Liver (tissue), 8 donors: ENCODE measurements at regions not wholly inside any gene's neighbourhood (a gene's known extent, or its start where the extent isn't known, plus 50 kb on each side); places are given as distances from the start of the nearest gene placed in this dataset.
A peak's percentile ranks its signal among the peaks of the same experiment; 100 is the strongest.

Experiments
- DNase-seq: peaks from one replicate; pipeline ENCODE4 v3.0.0-alpha.2; 2017; ENCODE audit warnings: low spot score
- H3K27ac ChIP-seq, 2 donors: one replicate each; pipeline ENCODE4 v1.7.0; 2013; ENCODE audit warnings: inconsistent platforms in 2 of 2, low read length in 2 of 2, control low read depth in 1 of 2, low read depth in 1 of 2, mild to moderate bottlenecking in 1 of 2
- H3K27me3 ChIP-seq, 4 donors: one replicate each; pipeline versions ENCODE4 v1.6.1 to v1.7.0; 2013; ENCODE audit warnings: low read length in 3 of 4, inconsistent platforms in 1 of 4, mild to moderate bottlenecking in 1 of 4, moderate library complexity in 1 of 4; ENCODE audit not compliant: control insufficient read depth in 4 of 4, insufficient read depth in 4 of 4
- H3K36me3 ChIP-seq, 4 donors: one replicate each; pipeline versions ENCODE4 v1.6.1 to v1.7.0; 2013; ENCODE audit warnings: low read length in 3 of 4, mild to moderate bottlenecking in 3 of 4, low read depth in 1 of 4, moderate library complexity in 1 of 4; ENCODE audit not compliant: control insufficient read depth in 4 of 4, insufficient read depth in 3 of 4
- H3K4me1 ChIP-seq, 4 donors: one replicate each; pipeline versions ENCODE4 v1.6.1 to v1.7.0; 2013; ENCODE audit warnings: low read length in 3 of 4, mild to moderate bottlenecking in 3 of 4, moderate library complexity in 1 of 4; ENCODE audit not compliant: control insufficient read depth in 4 of 4, insufficient read depth in 4 of 4
- H3K4me3 ChIP-seq, 3 donors: one replicate each; pipeline versions ENCODE4 v1.6.1 to v1.7.0; 2013; ENCODE audit warnings: low read length in 3 of 3, control low read depth in 1 of 3, low read depth in 1 of 3, mild to moderate bottlenecking in 1 of 3
- H3K9ac ChIP-seq, 2 donors: one replicate each; pipeline ENCODE4 v1.7.0; 2013; ENCODE audit warnings: low read length in 2 of 2, mild to moderate bottlenecking in 2 of 2, moderate library complexity in 2 of 2, control low read depth in 1 of 2, low read depth in 1 of 2
- H3K9me3 ChIP-seq, 4 donors: one replicate each; pipeline versions ENCODE4 v1.6.1 to v1.7.0; 2013; ENCODE audit warnings: low read length in 3 of 4; ENCODE audit not compliant: control insufficient read depth in 4 of 4
- FOXA1 ChIP-seq: IDR thresholded peaks from 2 replicates; pipeline ENCODE4 v1.6.1; 2016; ENCODE audit warnings: antibody characterized with exemption
- FOXA2 ChIP-seq: IDR thresholded peaks from 2 replicates; pipeline ENCODE4 v1.6.1; 2016; ENCODE audit warnings: antibody characterized with exemption
- GABPA ChIP-seq, 2 donors: IDR thresholded peaks in 1 of 2; conservative IDR thresholded peaks in 1 of 2; 2 replicates each; pipeline ENCODE4 v1.6.1; 2016; ENCODE audit warnings: antibody characterized with exemption in 2 of 2, mild to moderate bottlenecking in 1 of 2, moderate library complexity in 1 of 2
- HNF4A ChIP-seq, 2 donors: conservative IDR thresholded peaks; 2 replicates each; pipeline ENCODE4 v1.6.1; 2016; ENCODE audit warnings: antibody characterized with exemption in 2 of 2, mild to moderate bottlenecking in 2 of 2
- HNF4G ChIP-seq: IDR thresholded peaks from 2 replicates; pipeline ENCODE4 v1.6.1; 2016; ENCODE audit warnings: antibody characterized with exemption
- JUND ChIP-seq, 2 donors: IDR thresholded peaks; 2 replicates each; pipeline ENCODE4 v1.6.1; 2016; ENCODE audit warnings: antibody characterized with exemption in 2 of 2
- NR2F2 ChIP-seq: IDR thresholded peaks from 2 replicates; pipeline ENCODE4 v1.6.1; 2016; ENCODE audit warnings: antibody characterized with exemption
- RAD21 ChIP-seq, 2 donors: IDR thresholded peaks; 2 replicates each; pipeline ENCODE4 v1.6.1; 2016; ENCODE audit warnings: antibody characterized with exemption in 2 of 2, mild to moderate bottlenecking in 2 of 2
- RXRA ChIP-seq, 2 donors: IDR thresholded peaks; 2 replicates each; pipeline ENCODE4 v1.6.1; 2017 to 2018; ENCODE audit warnings: antibody characterized with exemption in 2 of 2, mild to moderate bottlenecking in 1 of 2
- SP1 ChIP-seq: IDR thresholded peaks from 2 replicates; pipeline ENCODE4 v1.6.1; 2018; ENCODE audit warnings: antibody characterized with exemption, mild to moderate bottlenecking
- TAF1 ChIP-seq: conservative IDR thresholded peaks from 2 replicates; pipeline ENCODE4 v1.6.1; 2016; ENCODE audit warnings: antibody characterized with exemption, mild to moderate bottlenecking
- YY1 ChIP-seq: IDR thresholded peaks from 2 replicates; pipeline ENCODE4 v1.6.1; 2016; ENCODE audit warnings: antibody characterized with exemption, mild to moderate bottlenecking
- WGBS: extraction: QIAGEN DNeasy Blood & Tissue Kit; methylation state at CpG from one replicate; pipeline ENCODE4 v1.1.7; 2013; 5-methylcytosine and 5-hydroxymethylcytosine counted together
- TF ChIP-seq, protein P1 (sequence below): IDR thresholded peaks from 2 replicates; pipeline ENCODE4 v1.6.1; 2016; ENCODE audit warnings: antibody characterized with exemption
- TF ChIP-seq, protein P2 (sequence below): IDR thresholded peaks from 2 replicates; pipeline ENCODE4 v1.6.1; 2016; ENCODE audit warnings: antibody characterized with exemption, mild to moderate bottlenecking
- TF ChIP-seq, protein P3 (sequence below): IDR thresholded peaks from 2 replicates; pipeline ENCODE4 v1.6.1; 2016; ENCODE audit warnings: antibody characterized with exemption
- TF ChIP-seq, protein P4 (sequence below): fragments of 150-350 bp; IDR thresholded peaks from 2 replicates; pipeline ENCODE4 v1.5.1; 2017; ENCODE audit warnings: improper control_type of control experiment, low read depth, low read length; ENCODE audit not compliant: missing input control
- TF ChIP-seq, protein P5 (sequence below): IDR thresholded peaks from 2 replicates; pipeline ENCODE4 v1.6.1; 2016; ENCODE audit warnings: antibody characterized with exemption
- donor health status: healthy.
- donor health status: healthy.
- donor health status: healthy.
- donor health status: healthy.
- donor health status: healthy.

DNA sequence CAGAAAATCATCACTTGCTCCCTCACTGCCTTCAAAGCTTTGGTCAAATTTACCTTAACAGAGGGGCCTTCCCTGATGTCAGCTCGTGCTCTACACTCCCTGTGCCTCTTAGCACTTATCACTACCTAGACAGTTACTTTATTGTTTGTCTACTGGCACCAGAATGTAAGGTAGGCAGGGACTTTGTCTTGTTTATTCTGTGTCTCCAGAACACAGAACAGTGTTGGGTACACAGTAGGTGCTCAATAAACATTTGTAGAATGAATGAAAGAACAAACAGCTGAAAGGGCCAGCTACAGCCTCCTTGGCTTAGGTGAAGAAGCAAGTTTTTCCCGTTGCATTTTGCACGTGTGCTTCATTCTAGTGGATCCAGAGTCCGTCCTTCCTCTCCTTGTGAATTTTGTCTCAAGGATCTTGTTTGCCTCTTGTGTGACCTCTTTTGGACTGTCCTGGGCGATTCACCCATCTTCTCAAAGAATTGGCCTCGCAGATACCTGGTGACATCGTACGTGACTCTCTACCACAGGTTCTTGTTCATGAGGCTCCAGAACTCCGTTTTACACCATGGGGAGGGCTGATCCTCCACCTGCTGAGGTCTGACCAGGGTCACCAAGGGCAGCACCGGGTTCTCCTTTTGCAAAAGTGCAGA, 84.2 kb upstream of the ARMC2 start:
- Histone ChIP-seq H3K9ac (no peak overlapping the region), H3K4me3 (no peak overlapping the region), H3K27ac (peak overlapping the region; percentile 69 to 83), H3K36me3 (no peaks in the 10 kb centered on the region), H3K9me3 (no peaks in the 10 kb centered on the region), H3K4me1 (peaks cover 20 to 60% (median 46%) of the 10 kb centered on the region in 4 donors), H3K27me3 (no peaks in the 10 kb centered on the region)
- WGBS, result 40% methylated on average over 10 of the region's 10 CpGs
- DNase-seq, result no peak
- TF ChIP-seq, protein P1, sequence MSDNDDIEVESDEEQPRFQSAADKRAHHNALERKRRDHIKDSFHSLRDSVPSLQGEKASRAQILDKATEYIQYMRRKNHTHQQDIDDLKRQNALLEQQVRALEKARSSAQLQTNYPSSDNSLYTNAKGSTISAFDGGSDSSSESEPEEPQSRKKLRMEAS, result peak; percentile 87
- TF ChIP-seq, protein P2, sequence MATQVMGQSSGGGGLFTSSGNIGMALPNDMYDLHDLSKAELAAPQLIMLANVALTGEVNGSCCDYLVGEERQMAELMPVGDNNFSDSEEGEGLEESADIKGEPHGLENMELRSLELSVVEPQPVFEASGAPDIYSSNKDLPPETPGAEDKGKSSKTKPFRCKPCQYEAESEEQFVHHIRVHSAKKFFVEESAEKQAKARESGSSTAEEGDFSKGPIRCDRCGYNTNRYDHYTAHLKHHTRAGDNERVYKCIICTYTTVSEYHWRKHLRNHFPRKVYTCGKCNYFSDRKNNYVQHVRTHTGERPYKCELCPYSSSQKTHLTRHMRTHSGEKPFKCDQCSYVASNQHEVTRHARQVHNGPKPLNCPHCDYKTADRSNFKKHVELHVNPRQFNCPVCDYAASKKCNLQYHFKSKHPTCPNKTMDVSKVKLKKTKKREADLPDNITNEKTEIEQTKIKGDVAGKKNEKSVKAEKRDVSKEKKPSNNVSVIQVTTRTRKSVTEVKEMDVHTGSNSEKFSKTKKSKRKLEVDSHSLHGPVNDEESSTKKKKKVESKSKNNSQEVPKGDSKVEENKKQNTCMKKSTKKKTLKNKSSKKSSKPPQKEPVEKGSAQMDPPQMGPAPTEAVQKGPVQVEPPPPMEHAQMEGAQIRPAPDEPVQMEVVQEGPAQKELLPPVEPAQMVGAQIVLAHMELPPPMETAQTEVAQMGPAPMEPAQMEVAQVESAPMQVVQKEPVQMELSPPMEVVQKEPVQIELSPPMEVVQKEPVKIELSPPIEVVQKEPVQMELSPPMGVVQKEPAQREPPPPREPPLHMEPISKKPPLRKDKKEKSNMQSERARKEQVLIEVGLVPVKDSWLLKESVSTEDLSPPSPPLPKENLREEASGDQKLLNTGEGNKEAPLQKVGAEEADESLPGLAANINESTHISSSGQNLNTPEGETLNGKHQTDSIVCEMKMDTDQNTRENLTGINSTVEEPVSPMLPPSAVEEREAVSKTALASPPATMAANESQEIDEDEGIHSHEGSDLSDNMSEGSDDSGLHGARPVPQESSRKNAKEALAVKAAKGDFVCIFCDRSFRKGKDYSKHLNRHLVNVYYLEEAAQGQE, result peak; percentile 25
- TF ChIP-seq NR2F2, result no peak
- TF ChIP-seq, protein P3, sequence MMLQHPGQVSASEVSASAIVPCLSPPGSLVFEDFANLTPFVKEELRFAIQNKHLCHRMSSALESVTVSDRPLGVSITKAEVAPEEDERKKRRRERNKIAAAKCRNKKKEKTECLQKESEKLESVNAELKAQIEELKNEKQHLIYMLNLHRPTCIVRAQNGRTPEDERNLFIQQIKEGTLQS, result no peak
- TF ChIP-seq GABPA (IDR thresholded peaks at IDR 0.05 in 1 of 2, conservative IDR thresholded peaks at IDR 0.05 in 1 of 2), result no peak
- peak; percentile 99 for TF ChIP-seq FOXA1
- TF ChIP-seq FOXA2, result peak; percentile 99
- TF ChIP-seq RAD21 (IDR thresholded peaks at IDR 0.05), result peak; percentile 46 to 55
- peak; percentile 56 for TF ChIP-seq YY1
- TF ChIP-seq TAF1, result no peak
- peak; percentile 93 to 95 for TF ChIP-seq HNF4A (conservative IDR thresholded peaks at IDR 0.05)
- peak; percentile 76 for TF ChIP-seq HNF4G
- TF ChIP-seq JUND (IDR thresholded peaks at IDR 0.05), result peak; percentile 44 to 82
- TF ChIP-seq, protein P4, sequence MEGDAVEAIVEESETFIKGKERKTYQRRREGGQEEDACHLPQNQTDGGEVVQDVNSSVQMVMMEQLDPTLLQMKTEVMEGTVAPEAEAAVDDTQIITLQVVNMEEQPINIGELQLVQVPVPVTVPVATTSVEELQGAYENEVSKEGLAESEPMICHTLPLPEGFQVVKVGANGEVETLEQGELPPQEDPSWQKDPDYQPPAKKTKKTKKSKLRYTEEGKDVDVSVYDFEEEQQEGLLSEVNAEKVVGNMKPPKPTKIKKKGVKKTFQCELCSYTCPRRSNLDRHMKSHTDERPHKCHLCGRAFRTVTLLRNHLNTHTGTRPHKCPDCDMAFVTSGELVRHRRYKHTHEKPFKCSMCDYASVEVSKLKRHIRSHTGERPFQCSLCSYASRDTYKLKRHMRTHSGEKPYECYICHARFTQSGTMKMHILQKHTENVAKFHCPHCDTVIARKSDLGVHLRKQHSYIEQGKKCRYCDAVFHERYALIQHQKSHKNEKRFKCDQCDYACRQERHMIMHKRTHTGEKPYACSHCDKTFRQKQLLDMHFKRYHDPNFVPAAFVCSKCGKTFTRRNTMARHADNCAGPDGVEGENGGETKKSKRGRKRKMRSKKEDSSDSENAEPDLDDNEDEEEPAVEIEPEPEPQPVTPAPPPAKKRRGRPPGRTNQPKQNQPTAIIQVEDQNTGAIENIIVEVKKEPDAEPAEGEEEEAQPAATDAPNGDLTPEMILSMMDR, result no peak
- peak; percentile 92 for TF ChIP-seq SP1
- TF ChIP-seq, protein P5, sequence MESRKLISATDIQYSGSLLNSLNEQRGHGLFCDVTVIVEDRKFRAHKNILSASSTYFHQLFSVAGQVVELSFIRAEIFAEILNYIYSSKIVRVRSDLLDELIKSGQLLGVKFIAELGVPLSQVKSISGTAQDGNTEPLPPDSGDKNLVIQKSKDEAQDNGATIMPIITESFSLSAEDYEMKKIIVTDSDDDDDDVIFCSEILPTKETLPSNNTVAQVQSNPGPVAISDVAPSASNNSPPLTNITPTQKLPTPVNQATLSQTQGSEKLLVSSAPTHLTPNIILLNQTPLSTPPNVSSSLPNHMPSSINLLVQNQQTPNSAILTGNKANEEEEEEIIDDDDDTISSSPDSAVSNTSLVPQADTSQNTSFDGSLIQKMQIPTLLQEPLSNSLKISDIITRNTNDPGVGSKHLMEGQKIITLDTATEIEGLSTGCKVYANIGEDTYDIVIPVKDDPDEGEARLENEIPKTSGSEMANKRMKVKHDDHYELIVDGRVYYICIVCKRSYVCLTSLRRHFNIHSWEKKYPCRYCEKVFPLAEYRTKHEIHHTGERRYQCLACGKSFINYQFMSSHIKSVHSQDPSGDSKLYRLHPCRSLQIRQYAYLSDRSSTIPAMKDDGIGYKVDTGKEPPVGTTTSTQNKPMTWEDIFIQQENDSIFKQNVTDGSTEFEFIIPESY, result peak; percentile 85
- peak; percentile 80 to 93 for TF ChIP-seq RXRA (IDR thresholded peaks at IDR 0.05)
